GM12864 (cell line): ENCODE measurements at regions not wholly inside any gene's neighbourhood (a gene's known extent, or its start where the extent isn't known, plus 50 kb on each side); places are given as distances from the start of the nearest gene placed in this dataset.

ENCODE experiments used
- DNase-seq: peaks from one replicate; pipeline ENCODE4 v3.0.0-alpha.2; 2011; ENCODE audit warnings: low read depth
- H3K4me3 ChIP-seq: 2 replicates; pipeline ENCODE4 v1.5.1; 2011; ENCODE audit warnings: mild to moderate bottlenecking, low read depth, low read length, control low read depth
- TF ChIP-seq, protein P1 (sequence below): IDR thresholded peaks from 2 replicates; pipeline ENCODE4 v1.5.1; 2011; ENCODE audit warnings: low read depth, mild to moderate bottlenecking, moderate library complexity, low read length, control low read depth, inconsistent platforms; ENCODE audit errors: missing control alignments

DNA sequence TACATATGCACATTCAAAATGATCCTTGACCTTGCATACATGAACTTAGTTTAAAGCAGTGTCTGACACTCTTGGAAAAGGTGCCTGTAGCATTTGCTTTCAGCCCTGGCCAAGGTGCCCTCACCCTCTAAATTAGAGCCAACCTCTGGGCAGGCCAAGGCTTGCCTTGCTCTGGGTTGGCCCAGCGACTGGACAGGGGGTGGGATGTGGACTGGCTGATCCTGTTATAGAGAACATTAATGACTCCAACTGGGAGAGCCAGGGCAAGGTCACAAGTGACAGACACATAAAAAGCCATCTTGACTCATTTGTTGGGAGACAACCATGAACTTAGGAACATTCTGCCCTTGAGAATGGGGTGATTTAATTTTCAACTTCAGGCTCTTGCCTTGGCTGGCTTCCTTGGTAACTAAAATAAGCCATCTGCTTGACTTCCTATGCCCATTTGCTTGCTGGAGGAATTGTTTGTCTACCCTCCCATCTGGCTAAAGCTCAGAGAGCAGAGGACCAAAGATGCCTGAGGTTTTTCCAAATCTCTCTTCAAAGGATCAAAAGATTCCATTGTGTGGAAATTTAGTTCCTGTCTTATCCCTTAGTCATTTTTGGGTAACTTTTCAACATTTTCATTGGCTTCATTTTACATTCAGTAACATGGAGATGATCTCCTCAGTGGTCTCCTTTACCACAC, 403.7 kb downstream of the SOX2 start:
- H3K4me3 ChIP-seq = no peak overlapping the region
- no peak for DNase-seq
- TF ChIP-seq, protein P1, sequence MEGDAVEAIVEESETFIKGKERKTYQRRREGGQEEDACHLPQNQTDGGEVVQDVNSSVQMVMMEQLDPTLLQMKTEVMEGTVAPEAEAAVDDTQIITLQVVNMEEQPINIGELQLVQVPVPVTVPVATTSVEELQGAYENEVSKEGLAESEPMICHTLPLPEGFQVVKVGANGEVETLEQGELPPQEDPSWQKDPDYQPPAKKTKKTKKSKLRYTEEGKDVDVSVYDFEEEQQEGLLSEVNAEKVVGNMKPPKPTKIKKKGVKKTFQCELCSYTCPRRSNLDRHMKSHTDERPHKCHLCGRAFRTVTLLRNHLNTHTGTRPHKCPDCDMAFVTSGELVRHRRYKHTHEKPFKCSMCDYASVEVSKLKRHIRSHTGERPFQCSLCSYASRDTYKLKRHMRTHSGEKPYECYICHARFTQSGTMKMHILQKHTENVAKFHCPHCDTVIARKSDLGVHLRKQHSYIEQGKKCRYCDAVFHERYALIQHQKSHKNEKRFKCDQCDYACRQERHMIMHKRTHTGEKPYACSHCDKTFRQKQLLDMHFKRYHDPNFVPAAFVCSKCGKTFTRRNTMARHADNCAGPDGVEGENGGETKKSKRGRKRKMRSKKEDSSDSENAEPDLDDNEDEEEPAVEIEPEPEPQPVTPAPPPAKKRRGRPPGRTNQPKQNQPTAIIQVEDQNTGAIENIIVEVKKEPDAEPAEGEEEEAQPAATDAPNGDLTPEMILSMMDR = no peak

DNA sequence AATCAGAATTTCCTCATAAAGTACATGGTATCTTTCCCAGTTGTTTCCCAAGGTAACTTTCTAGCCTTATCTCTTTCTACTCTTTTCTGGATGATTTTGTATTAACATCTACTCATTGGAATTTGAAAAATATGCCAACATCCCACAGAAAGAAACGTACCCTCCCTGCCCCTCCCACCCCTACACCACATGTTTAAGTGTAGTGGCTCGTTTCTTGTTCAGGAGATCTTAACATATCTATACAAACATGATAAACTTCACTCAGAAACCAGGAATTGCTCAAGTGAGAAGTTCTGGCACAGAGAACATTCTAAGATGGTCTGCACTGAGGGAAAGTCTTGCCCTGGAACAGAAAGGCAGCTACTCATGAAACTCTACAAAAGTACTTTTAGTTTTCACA, 404.7 kb downstream of the SOX2 start:
- TF ChIP-seq, protein P1 = no peak
- no peak overlapping the region for H3K4me3 ChIP-seq
- no peak for DNase-seq

DNA sequence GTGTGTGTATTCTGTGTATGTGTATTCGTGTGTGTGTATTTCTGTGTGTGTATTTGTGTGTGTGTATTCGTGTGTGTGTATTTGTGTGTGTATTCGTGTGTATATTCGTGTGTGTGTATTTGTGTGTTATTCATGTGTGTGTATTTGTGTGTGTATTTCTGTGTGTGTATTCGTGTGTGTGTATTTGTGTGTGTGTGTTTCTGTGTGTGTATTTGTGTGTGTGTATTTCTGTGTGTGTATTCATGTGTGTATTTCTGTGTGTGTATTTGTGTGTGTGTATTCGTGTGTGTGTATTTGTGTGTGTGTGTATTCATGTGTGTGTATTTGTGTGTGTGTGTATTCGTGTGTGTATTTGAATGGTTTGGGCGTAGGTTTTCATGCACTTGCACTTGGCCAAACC, 405.4 kb downstream of the SOX2 start:
- no peak overlapping the region for H3K4me3 ChIP-seq
- TF ChIP-seq, protein P1 = no peak
- DNase-seq = no peak

DNA sequence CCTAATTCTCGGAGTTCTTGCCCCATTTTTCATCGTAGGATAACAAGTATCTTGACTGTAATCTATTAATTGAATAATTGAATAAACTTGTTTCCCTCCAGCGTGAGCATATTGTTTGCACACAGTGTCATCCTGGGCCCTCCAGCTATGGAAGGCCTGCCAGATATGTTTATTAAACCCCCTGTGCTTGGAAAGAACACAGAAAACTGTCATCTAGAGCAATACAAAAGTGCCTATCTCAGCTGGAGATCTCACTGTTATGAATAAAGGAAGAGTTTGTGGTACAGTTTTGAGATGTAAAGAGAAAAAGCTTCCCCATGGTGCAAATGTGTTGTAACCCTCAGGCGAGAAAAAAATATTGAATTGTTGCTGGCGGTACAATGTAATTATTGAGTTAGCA, 405.9 kb downstream of the SOX2 start:
- TF ChIP-seq, protein P1 = no peak
- no peak overlapping the region for H3K4me3 ChIP-seq
- no peak for DNase-seq

DNA sequence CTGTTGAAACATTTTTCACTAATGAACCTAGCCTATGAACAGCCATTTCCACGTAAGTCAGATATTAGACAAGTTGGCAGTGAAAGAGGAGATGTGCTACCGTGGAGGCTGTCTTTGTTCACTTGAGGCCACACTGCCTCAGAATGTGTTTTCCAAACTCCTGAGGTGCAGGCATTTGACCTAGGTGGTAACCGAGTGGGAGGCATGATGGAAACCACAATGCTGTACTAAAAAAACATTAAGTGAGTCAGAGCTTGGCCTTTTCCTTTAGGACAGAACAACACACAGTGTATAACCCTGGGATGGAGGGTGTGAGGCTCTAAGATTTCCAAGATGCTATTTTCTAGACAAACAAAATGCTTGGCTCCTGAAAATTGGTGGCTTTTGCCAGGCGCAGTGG, 406.3 kb downstream of the SOX2 start:
- no peak overlapping the region for H3K4me3 ChIP-seq
- DNase-seq = no peak
- TF ChIP-seq, protein P1 = no peak

DNA sequence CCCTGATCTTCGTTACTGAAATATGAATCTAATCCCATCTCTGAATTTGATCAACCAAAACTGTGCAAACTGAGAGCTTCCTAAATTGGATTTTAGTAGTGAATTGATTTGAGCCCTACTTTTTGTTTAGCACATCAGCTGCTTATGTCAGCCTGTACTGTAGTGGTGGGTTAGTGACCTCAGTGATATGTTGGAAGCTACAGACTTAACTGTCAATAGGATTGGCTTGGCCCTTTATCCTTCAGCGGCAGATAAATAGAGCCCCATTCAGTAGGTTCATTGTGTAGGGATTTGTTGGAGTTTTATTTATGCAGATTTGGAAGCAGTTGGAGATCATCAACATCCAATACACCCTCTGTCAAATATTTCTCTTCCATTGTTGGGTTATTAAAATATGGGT, 409.7 kb downstream of the SOX2 start:
- H3K4me3 ChIP-seq = no peak overlapping the region
- no peak for DNase-seq
- TF ChIP-seq, protein P1 = no peak

DNA sequence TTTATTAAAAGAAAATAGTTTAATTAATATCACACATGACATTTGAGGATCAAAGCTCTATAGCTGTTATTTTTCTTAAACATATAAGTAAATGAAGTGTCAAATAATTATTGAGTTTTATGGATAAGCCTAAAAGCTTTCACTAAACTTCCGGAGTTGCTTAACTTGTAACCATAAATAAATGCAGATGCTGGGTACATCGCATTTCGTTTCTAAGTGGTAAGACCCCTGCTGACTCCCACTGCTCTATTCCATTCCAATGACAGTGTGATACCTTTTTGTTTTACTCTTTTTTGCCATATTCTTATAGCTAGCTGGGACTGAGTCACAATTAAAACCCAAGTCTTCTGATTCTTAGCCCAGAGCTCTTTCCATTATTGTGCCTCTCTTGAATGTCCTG, 411.1 kb downstream of the SOX2 start:
- TF ChIP-seq, protein P1 = no peak
- no peak overlapping the region for H3K4me3 ChIP-seq
- DNase-seq = no peak
